ENCODE measurements at regions not wholly inside any gene's neighbourhood (a gene's known extent, or its start where the extent isn't known, plus 50 kb on each side); places are given as distances from the start of the nearest gene placed in this dataset.

- no peak for DNase-seq
- Histone ChIP-seq H3K27me3 (replicated peaks in 2 of 5; ENCODE audit: control insufficient read depth in 4 of 5, insufficient read depth in 5 of 5, low read length in 4 of 5) (peaks cover 0 to 2% (median 0%) of the 10 kb centered on the region in 5 experiments), H3K4me3 (ENCODE audit: control insufficient read depth in 1 of 7, extremely low read depth in 1 of 7, insufficient read depth in 4 of 7, low read depth in 2 of 7, low read length in 6 of 7) (no peak overlapping the region), H3K9me3 (ENCODE audit: control extremely low read depth in 1 of 5, control insufficient read depth in 4 of 5, insufficient read depth in 2 of 5, low read depth in 1 of 5, low read length in 4 of 5) (no peaks in the 10 kb centered on the region), H3K27ac (ENCODE audit: insufficient read depth in 1 of 2, low read depth in 1 of 2, low read length in 2 of 2, poor library complexity in 1 of 2, severe bottlenecking in 2 of 2) (no peak overlapping the region), H3K4me1 (ENCODE audit: control extremely low read depth in 1 of 4, control insufficient read depth in 4 of 4, insufficient read depth in 4 of 4, low read length in 3 of 4) (no peaks in the 10 kb centered on the region), H3K36me3 (ENCODE audit: control insufficient read depth in 4 of 4, insufficient read depth in 4 of 4, low read length in 3 of 4) (no peaks in the 10 kb centered on the region)
- ChIA-PET POLR2A (no interaction called here), CTCF (no interaction called here)
- WGBS (ENCODE audit: insufficient coverage), result no CpG with 5 or more reads among the region's 1 CpG
These were observed 160.1 kb upstream of the TMPO start for GRCh38 chr12:98355322-98355721.

- DNase-seq, result no peak
- ChIA-PET POLR2A (no interaction called here), CTCF (no interaction called here)
- H3K9me3 ChIP-seq (ENCODE audit: control extremely low read depth in 1 of 5, control insufficient read depth in 4 of 5, insufficient read depth in 2 of 5, low read depth in 1 of 5, low read length in 4 of 5), result no peaks in the 10 kb centered on the region
- H3K36me3 ChIP-seq (ENCODE audit: control insufficient read depth in 4 of 4, insufficient read depth in 4 of 4, low read length in 3 of 4), result no peaks in the 10 kb centered on the region
- H3K27ac ChIP-seq (ENCODE audit: insufficient read depth in 1 of 2, low read depth in 1 of 2, low read length in 2 of 2, poor library complexity in 1 of 2, severe bottlenecking in 2 of 2), result no peak overlapping the region
- peaks cover 0 to 2% (median 0%) of the 10 kb centered on the region in 5 experiments for H3K27me3 ChIP-seq (replicated peaks in 2 of 5; ENCODE audit: control insufficient read depth in 4 of 5, insufficient read depth in 5 of 5, low read length in 4 of 5)
- WGBS (ENCODE audit: insufficient coverage), result 64% methylated on average over 3 of the region's 4 CpGs
- H3K4me1 ChIP-seq (ENCODE audit: control extremely low read depth in 1 of 4, control insufficient read depth in 4 of 4, insufficient read depth in 4 of 4, low read length in 3 of 4), result no peaks in the 10 kb centered on the region
- no peak overlapping the region for H3K4me3 ChIP-seq (ENCODE audit: control insufficient read depth in 1 of 7, extremely low read depth in 1 of 7, insufficient read depth in 4 of 7, low read depth in 2 of 7, low read length in 6 of 7)
These were observed 159.5 kb upstream of the TMPO start for GRCh38 chr12:98355933-98356332.

DNA sequence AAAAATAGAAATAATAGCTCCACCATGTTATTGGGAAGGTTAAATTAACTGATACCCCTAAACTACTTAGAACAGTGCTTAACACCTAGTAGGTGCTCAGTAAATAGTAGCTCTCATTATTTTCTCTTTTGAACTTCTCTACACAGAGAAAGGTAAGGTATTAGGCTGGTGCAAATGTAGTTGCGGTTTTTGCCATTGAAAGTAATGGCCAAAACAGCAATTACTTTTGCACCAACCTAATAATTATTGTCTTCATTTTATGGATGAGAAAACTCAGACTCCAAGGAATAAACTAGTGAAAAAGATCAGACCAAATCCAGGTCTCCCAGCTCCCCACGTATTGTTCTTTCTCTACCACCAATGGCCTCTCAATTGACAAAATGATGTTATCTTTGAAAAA, 157.2 kb upstream of the TMPO start:
- Histone ChIP-seq H3K27me3 (replicated peaks in 2 of 5; ENCODE audit: control insufficient read depth in 4 of 5, insufficient read depth in 5 of 5, low read length in 4 of 5) (no peaks in the 10 kb centered on the region), H3K27ac (ENCODE audit: insufficient read depth in 1 of 2, low read depth in 1 of 2, low read length in 2 of 2, poor library complexity in 1 of 2, severe bottlenecking in 2 of 2) (no peak overlapping the region), H3K4me3 (ENCODE audit: control insufficient read depth in 1 of 7, extremely low read depth in 1 of 7, insufficient read depth in 4 of 7, low read depth in 2 of 7, low read length in 6 of 7) (no peak overlapping the region), H3K9me3 (ENCODE audit: control extremely low read depth in 1 of 5, control insufficient read depth in 4 of 5, insufficient read depth in 2 of 5, low read depth in 1 of 5, low read length in 4 of 5) (no peaks in the 10 kb centered on the region), H3K4me1 (ENCODE audit: control extremely low read depth in 1 of 4, control insufficient read depth in 4 of 4, insufficient read depth in 4 of 4, low read length in 3 of 4) (no peaks in the 10 kb centered on the region), H3K36me3 (ENCODE audit: control insufficient read depth in 4 of 4, insufficient read depth in 4 of 4, low read length in 3 of 4) (no peaks in the 10 kb centered on the region)
- ChIA-PET POLR2A (no interaction called here), CTCF (interaction anchor here (1.3 kb wide), 1 partner anchor 13 kb away, joined by 4 read pairs; no protein-coding TSS in a partner anchor)
- no CpG with 5 or more reads among the region's 2 CpGs for WGBS (ENCODE audit: insufficient coverage)
- no peak for DNase-seq

DNA sequence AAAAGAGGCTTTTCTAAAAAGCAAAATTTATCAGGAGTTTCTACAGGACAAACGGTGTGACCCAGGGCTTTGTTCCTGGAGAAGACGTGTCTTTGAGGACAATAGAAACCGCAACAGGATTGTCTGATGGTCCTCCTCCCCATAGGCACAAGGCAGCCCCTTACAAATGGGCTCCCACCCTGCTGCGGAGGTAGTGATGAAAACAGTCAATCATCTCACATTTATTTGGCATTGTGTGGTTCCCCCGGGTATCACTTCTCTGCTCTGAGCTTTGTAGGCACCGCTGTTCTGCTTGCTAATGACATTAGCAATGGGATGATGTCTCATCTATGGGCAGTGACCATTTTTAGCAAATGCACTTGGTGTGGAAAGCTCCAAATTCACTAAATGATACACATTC, 155.5 kb upstream of the TMPO start:
- CTCF ChIA-PET, result interaction anchor here (1.4 kb wide), 1 partner anchor 15 kb away, joined by 3 read pairs; no protein-coding TSS in a partner anchor
- WGBS (ENCODE audit: insufficient coverage), result 95% methylated on average over 6 of the region's 6 CpGs

DNA sequence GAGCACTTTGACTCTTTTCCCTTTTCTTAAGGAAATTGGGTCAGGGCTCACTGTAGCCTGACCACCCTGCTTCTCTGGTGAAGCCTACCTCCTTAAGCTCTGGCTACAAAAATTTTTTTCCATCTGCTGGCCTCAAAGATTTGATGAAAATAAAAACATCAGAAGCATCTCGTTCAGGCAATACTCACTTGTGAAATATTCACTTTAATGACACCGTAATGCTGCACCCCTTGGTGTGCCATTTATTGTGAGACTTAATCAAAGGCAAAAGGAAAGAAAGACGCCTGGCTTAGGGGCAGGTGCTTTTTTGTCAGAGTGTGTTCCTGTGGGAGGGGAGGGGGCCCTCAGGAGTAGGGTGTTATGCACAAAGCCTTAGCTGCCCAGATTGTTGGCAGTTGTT, 155.0 kb upstream of the TMPO start:
- Histone ChIP-seq H3K4me3 (ENCODE audit: control insufficient read depth in 1 of 7, extremely low read depth in 1 of 7, insufficient read depth in 4 of 7, low read depth in 2 of 7, low read length in 6 of 7) (no peak overlapping the region), H3K4me1 (ENCODE audit: control extremely low read depth in 1 of 4, control insufficient read depth in 4 of 4, insufficient read depth in 4 of 4, low read length in 3 of 4) (no peaks in the 10 kb centered on the region), H3K27me3 (replicated peaks in 2 of 5; ENCODE audit: control insufficient read depth in 4 of 5, insufficient read depth in 5 of 5, low read length in 4 of 5) (no peaks in the 10 kb centered on the region), H3K36me3 (ENCODE audit: control insufficient read depth in 4 of 4, insufficient read depth in 4 of 4, low read length in 3 of 4) (no peaks in the 10 kb centered on the region), H3K9me3 (ENCODE audit: control extremely low read depth in 1 of 5, control insufficient read depth in 4 of 5, insufficient read depth in 2 of 5, low read depth in 1 of 5, low read length in 4 of 5) (no peaks in the 10 kb centered on the region), H3K27ac (ENCODE audit: insufficient read depth in 1 of 2, low read depth in 1 of 2, low read length in 2 of 2, poor library complexity in 1 of 2, severe bottlenecking in 2 of 2) (no peak overlapping the region)
- DNase-seq, result no peak
- ChIA-PET CTCF (interaction anchor here (1.4 kb wide), 1 partner anchor 14 kb away, joined by 3 read pairs; no protein-coding TSS in a partner anchor), POLR2A (interaction anchor here (0.6 kb wide), 1 partner anchor 20 kb away, joined by 3 read pairs; no protein-coding TSS in a partner anchor)
- 71% methylated on average over 1 of the region's 3 CpGs for WGBS (ENCODE audit: insufficient coverage)

More for the DNA sequence above, 155.5 kb upstream of the TMPO start:
- no peak overlapping the region for H3K27ac ChIP-seq (ENCODE audit: insufficient read depth in 1 of 2, low read depth in 1 of 2, low read length in 2 of 2, poor library complexity in 1 of 2, severe bottlenecking in 2 of 2)
- no peaks in the 10 kb centered on the region for H3K36me3 ChIP-seq (ENCODE audit: control insufficient read depth in 4 of 4, insufficient read depth in 4 of 4, low read length in 3 of 4)
- H3K4me1 ChIP-seq (ENCODE audit: control extremely low read depth in 1 of 4, control insufficient read depth in 4 of 4, insufficient read depth in 4 of 4, low read length in 3 of 4), result no peaks in the 10 kb centered on the region
- DNase-seq, result no peak
- H3K27me3 ChIP-seq (replicated peaks in 2 of 5; ENCODE audit: control insufficient read depth in 4 of 5, insufficient read depth in 5 of 5, low read length in 4 of 5), result no peaks in the 10 kb centered on the region
- no peaks in the 10 kb centered on the region for H3K9me3 ChIP-seq (ENCODE audit: control extremely low read depth in 1 of 5, control insufficient read depth in 4 of 5, insufficient read depth in 2 of 5, low read depth in 1 of 5, low read length in 4 of 5)
- no peak overlapping the region for H3K4me3 ChIP-seq (ENCODE audit: control insufficient read depth in 1 of 7, extremely low read depth in 1 of 7, insufficient read depth in 4 of 7, low read depth in 2 of 7, low read length in 6 of 7)
- POLR2A ChIA-PET, result interaction anchor here (0.6 kb wide), 1 partner anchor 19 kb away, joined by 3 read pairs; no protein-coding TSS in a partner anchor

DNA sequence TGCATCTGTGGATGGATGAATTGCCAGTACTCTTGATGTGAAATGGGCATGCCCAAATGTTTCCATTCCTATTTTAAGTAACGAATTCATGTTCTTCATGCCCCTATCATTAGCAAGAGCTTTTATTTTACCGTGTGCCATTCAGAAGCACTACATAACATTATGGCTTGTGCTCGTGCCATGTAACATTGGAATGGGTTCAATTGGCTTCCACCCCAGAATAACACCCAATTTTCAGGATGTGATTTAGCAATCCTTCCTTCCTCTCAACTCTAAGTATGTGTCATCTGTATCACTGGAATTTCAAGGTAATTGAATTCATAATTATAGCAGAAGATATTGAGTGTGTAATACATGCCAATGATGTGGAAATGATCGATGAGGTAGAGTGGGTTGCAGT, 145.8 kb upstream of the TMPO start:
- WGBS (ENCODE audit: insufficient coverage), result 100% methylated on average over 3 of the region's 4 CpGs
- CTCF ChIA-PET, result interaction anchor here (0.9 kb wide), 1 partner anchor 28 kb away, joined by 3 read pairs; no protein-coding TSS in a partner anchor
- H3K36me3 ChIP-seq (ENCODE audit: control insufficient read depth in 4 of 4, insufficient read depth in 4 of 4, low read length in 3 of 4), result no peaks in the 10 kb centered on the region
- no peak overlapping the region for H3K27ac ChIP-seq (ENCODE audit: insufficient read depth in 1 of 2, low read depth in 1 of 2, low read length in 2 of 2, poor library complexity in 1 of 2, severe bottlenecking in 2 of 2)
- DNase-seq, result no peak
- H3K27me3 ChIP-seq (replicated peaks in 2 of 5; ENCODE audit: control insufficient read depth in 4 of 5, insufficient read depth in 5 of 5, low read length in 4 of 5), result no peaks in the 10 kb centered on the region
- POLR2A ChIA-PET, result no interaction called here
- H3K4me3 ChIP-seq (ENCODE audit: control insufficient read depth in 1 of 7, extremely low read depth in 1 of 7, insufficient read depth in 4 of 7, low read depth in 2 of 7, low read length in 6 of 7), result no peak overlapping the region
- peaks cover 1 to 35% (median 16%) of the 10 kb centered on the region in 4 experiments for H3K4me1 ChIP-seq (ENCODE audit: control extremely low read depth in 1 of 4, control insufficient read depth in 4 of 4, insufficient read depth in 4 of 4, low read length in 3 of 4)
- no peaks in the 10 kb centered on the region for H3K9me3 ChIP-seq (ENCODE audit: control extremely low read depth in 1 of 5, control insufficient read depth in 4 of 5, insufficient read depth in 2 of 5, low read depth in 1 of 5, low read length in 4 of 5)

GRCh38 chr12:98370976-98371375, 144.4 kb upstream of the TMPO start:
- no peaks in the 10 kb centered on the region for H3K9me3 ChIP-seq (ENCODE audit: control extremely low read depth in 1 of 5, control insufficient read depth in 4 of 5, insufficient read depth in 2 of 5, low read depth in 1 of 5, low read length in 4 of 5)
- POLR2A ChIA-PET, result interaction anchor here (0.7 kb wide), 1 partner anchor 413 kb away, joined by 3 read pairs; no protein-coding TSS in a partner anchor
- no peak overlapping the region for H3K27ac ChIP-seq (ENCODE audit: insufficient read depth in 1 of 2, low read depth in 1 of 2, low read length in 2 of 2, poor library complexity in 1 of 2, severe bottlenecking in 2 of 2)
- CTCF ChIA-PET, result interaction anchor here (0.7 to 1.4 kb wide), 2 partner anchors 13 to 778 kb away, joined by 3 to 4 read pairs; no protein-coding TSS in a partner anchor
- H3K4me1 ChIP-seq (ENCODE audit: control extremely low read depth in 1 of 4, control insufficient read depth in 4 of 4, insufficient read depth in 4 of 4, low read length in 3 of 4), result peaks cover 1 to 36% (median 16%) of the 10 kb centered on the region in 4 experiments
- no CpG with 5 or more reads among the region's 1 CpG for WGBS (ENCODE audit: insufficient coverage)
- peak overlapping the region in 1 of 7 experiments; percentile 19 for H3K4me3 ChIP-seq (ENCODE audit: control insufficient read depth in 1 of 7, extremely low read depth in 1 of 7, insufficient read depth in 4 of 7, low read depth in 2 of 7, low read length in 6 of 7)
- peak in 1 of 3 donors; percentile 34 for DNase-seq
- no peaks in the 10 kb centered on the region for H3K27me3 ChIP-seq (replicated peaks in 2 of 5; ENCODE audit: control insufficient read depth in 4 of 5, insufficient read depth in 5 of 5, low read length in 4 of 5)
- no peaks in the 10 kb centered on the region for H3K36me3 ChIP-seq (ENCODE audit: control insufficient read depth in 4 of 4, insufficient read depth in 4 of 4, low read length in 3 of 4)
